ENCODE measurements at regions not wholly inside any gene's neighbourhood (a gene's known extent, or its start where the extent isn't known, plus 50 kb on each side); places are given as distances from the start of the nearest gene placed in this dataset.

DNA sequence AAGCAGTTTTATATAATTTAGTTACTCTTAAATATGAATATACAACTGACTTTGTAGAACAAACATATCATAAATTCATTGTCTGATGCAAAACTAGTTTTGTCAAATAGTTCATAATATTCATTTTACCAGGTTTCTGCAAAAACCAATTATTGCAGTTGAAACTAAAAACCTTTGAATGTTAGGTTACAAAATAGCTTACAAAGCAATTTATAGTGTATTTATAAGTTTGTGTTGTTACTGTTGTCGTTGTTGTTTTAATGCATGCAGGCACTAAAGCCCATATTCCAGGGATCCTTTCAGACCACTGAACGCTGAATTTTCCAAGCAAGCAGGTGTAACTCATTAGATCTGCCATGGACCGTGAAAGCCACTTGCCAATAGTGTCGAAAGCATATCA is 427.6 kb downstream of the ZFHX3 start:
- TF ChIP-seq, protein P1, sequence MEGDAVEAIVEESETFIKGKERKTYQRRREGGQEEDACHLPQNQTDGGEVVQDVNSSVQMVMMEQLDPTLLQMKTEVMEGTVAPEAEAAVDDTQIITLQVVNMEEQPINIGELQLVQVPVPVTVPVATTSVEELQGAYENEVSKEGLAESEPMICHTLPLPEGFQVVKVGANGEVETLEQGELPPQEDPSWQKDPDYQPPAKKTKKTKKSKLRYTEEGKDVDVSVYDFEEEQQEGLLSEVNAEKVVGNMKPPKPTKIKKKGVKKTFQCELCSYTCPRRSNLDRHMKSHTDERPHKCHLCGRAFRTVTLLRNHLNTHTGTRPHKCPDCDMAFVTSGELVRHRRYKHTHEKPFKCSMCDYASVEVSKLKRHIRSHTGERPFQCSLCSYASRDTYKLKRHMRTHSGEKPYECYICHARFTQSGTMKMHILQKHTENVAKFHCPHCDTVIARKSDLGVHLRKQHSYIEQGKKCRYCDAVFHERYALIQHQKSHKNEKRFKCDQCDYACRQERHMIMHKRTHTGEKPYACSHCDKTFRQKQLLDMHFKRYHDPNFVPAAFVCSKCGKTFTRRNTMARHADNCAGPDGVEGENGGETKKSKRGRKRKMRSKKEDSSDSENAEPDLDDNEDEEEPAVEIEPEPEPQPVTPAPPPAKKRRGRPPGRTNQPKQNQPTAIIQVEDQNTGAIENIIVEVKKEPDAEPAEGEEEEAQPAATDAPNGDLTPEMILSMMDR (IDR thresholded peaks at IDR 0.05; ENCODE audit: low read length) = no peak
- TF ChIP-seq EZH2 (IDR thresholded peaks at IDR 0.05; ENCODE audit: borderline replicate concordance, low read length) = no peak

Data from OCI-LY1 (cell line).